ENCODE measurements at regions not wholly inside any gene's neighbourhood (a gene's known extent, or its start where the extent isn't known, plus 50 kb on each side); places are given as distances from the start of the nearest gene placed in this dataset.

- TF ChIP-seq, protein P1, sequence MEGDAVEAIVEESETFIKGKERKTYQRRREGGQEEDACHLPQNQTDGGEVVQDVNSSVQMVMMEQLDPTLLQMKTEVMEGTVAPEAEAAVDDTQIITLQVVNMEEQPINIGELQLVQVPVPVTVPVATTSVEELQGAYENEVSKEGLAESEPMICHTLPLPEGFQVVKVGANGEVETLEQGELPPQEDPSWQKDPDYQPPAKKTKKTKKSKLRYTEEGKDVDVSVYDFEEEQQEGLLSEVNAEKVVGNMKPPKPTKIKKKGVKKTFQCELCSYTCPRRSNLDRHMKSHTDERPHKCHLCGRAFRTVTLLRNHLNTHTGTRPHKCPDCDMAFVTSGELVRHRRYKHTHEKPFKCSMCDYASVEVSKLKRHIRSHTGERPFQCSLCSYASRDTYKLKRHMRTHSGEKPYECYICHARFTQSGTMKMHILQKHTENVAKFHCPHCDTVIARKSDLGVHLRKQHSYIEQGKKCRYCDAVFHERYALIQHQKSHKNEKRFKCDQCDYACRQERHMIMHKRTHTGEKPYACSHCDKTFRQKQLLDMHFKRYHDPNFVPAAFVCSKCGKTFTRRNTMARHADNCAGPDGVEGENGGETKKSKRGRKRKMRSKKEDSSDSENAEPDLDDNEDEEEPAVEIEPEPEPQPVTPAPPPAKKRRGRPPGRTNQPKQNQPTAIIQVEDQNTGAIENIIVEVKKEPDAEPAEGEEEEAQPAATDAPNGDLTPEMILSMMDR (tag by site-specific recombination; IDR thresholded peaks at IDR 0.05): no peak
- no peak for TF ChIP-seq YY1 (tag by site-specific recombination; IDR thresholded peaks at IDR 0.05)
- no peak for TF ChIP-seq REST (tag by site-specific recombination; IDR thresholded peaks at IDR 0.05)
- TF ChIP-seq KLF8 (tag by site-specific recombination; IDR thresholded peaks at IDR 0.05): no peak
Observed at GRCh38 chr1:199029855-199030254, 391.0 kb downstream of the PTPRC start.

Measured in HEK293 (cell line).